Activated naive CD8-positive, alpha-beta T cell (primary cell): ENCODE measurements at regions not wholly inside any gene's neighbourhood (a gene's known extent, or its start where the extent isn't known, plus 50 kb on each side); places are given as distances from the start of the nearest gene placed in this dataset.

Experiments used
- H3K27ac Mint-ChIP-seq: one replicate; pipeline ENCODE4 v1.8.0; 2021; ENCODE audit warnings: mixed read lengths
- H3K27me3 Mint-ChIP-seq: one replicate; pipeline ENCODE4 v1.8.0; 2021; ENCODE audit warnings: mixed read lengths
- H3K36me3 Mint-ChIP-seq: one replicate; pipeline ENCODE4 v1.8.0; 2021; ENCODE audit warnings: mixed read lengths
- H3K4me1 Mint-ChIP-seq: one replicate; pipeline ENCODE4 v1.8.0; 2021; ENCODE audit warnings: low read depth, mixed read lengths
- H3K4me3 Mint-ChIP-seq: one replicate; pipeline ENCODE4 v1.8.0; 2021; ENCODE audit warnings: mild to moderate bottlenecking, mixed read lengths
- H3K9me3 Mint-ChIP-seq: one replicate; pipeline ENCODE4 v1.8.0; 2021; ENCODE audit warnings: low read depth, mixed read lengths

DNA sequence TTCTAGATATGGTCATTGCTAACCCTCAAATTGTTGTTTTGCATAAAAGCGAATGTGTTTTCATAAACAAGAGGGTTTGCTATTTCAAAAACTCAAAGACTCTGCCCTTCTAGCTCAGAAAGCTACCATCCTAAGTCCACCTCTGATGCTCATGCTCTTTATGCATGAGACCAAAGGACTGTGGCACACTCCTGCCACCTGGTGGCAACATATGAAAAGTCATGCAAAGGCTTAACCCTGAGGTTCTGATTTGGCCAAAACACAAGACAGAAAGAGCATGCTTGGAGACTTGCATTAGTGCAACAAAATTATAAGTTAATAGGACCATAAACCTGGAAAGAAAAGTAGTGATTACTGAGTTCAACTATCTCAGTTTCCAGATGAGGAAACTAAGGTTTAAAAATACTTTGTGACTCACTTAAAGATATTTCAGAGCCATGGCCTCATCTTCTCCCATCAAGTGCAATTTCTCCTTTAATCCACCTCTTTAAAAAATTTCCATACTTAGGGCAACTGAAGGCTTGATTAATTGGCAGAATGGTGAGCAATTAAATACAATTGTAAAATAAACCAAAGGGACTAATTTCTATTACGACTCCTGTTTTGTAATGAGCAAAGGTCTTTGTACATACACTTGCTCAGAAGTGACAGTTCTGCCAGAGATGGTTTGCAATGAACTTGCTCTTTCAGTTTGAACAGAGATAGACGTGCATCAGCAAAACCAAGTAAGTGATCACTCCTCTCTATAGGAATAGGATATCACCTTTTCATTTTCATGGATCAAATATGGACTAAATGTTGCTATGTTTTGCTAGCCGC is 110.7 kb upstream of the RAD23B start:
- Mint-ChIP-seq H3K4me1 (no peaks in the 10 kb centered on the region), H3K36me3 (no peaks in the 10 kb centered on the region)

DNA sequence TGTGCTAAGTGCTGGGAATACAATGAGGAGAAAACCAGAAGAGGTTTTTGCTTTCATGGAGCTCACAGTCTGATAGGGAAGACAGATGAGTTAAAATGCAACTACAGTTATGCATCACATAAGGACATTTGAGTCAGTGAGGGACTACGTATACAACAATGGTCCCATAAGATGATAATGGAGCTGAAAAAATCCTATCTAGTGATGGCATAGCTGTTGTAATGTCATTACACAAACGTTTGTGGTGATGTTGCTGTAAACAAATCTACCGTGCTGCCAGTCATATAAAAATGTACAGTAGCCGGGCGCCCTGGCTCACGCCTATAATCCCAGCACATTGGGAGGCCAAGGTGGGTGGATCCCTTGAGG is 110.1 kb upstream of the RAD23B start:
- Mint-ChIP-seq H3K4me1 (no peaks in the 10 kb centered on the region), H3K9me3 (no peaks in the 10 kb centered on the region), H3K27ac (no peak overlapping the region), H3K36me3 (no peaks in the 10 kb centered on the region), H3K4me3 (no peak overlapping the region), H3K27me3 (peaks cover 2% of the 10 kb centered on the region)

More for the DNA sequence above, 110.7 kb upstream of the RAD23B start:
- Mint-ChIP-seq H3K27ac (no peak overlapping the region), H3K27me3 (peaks cover 1% of the 10 kb centered on the region), H3K9me3 (no peaks in the 10 kb centered on the region), H3K4me3 (no peak overlapping the region)

DNA sequence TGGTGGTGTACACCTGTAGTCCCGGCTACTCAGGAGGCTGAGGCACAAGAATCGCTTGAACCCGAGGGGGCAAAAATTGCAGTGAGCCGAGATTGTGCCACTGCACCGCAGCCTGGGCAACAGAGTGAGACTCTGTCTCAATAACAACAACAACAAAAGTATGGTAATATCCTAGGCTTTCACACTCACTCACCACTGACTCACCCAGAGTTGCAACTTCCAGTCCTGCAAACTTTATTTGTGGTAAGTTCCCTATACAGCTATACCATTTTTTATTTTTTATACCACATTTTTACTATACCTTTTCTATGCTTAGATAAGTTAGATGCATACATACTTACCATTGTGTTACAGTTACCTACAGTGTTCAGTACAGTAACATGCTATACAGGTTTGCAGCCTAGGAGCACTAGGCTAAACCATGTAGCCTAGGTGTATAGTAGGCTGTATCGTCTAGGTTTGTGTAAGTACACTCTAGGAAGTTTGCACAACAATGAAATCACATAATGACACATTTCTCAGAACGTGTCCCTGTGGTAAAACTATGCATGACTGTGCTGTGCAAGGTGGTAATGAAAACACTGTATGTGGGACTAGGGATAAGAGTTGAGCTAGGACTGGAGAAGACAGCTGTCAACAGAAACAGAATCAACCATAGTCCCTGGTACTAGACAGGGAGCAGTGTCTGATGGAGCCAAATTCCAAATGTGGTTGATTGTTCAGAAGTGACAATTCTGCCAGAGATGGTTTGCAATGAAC is 109.5 kb upstream of the RAD23B start:
- Mint-ChIP-seq H3K27ac (no peak overlapping the region), H3K36me3 (no peaks in the 10 kb centered on the region), H3K4me1 (no peaks in the 10 kb centered on the region), H3K27me3 (peaks cover 2% of the 10 kb centered on the region), H3K4me3 (no peak overlapping the region), H3K9me3 (no peaks in the 10 kb centered on the region)

DNA sequence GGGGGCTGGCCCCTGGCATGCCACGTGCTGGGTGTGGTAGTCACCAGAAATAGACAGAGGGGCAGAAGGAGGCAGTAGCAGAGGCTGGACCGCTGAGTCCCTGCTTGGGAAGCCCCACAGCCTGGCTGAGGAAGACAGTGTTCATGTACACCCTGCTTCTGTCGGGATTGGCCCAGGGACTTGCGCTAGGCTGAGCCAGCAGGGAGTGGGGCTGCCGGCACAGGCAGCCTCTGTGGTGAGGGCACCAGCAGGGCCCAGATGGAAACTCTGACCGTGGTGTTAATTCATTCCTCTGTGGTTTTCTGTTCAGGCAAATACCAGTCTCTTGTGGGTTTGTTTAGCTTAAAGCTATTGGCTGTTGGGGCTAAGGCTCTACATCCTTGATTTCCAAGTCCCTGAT is 108.6 kb upstream of the RAD23B start:
- Mint-ChIP-seq H3K27ac (no peak overlapping the region), H3K9me3 (no peaks in the 10 kb centered on the region), H3K27me3 (peaks cover 4% of the 10 kb centered on the region), H3K36me3 (no peaks in the 10 kb centered on the region), H3K4me1 (no peaks in the 10 kb centered on the region), H3K4me3 (no peak overlapping the region)

DNA sequence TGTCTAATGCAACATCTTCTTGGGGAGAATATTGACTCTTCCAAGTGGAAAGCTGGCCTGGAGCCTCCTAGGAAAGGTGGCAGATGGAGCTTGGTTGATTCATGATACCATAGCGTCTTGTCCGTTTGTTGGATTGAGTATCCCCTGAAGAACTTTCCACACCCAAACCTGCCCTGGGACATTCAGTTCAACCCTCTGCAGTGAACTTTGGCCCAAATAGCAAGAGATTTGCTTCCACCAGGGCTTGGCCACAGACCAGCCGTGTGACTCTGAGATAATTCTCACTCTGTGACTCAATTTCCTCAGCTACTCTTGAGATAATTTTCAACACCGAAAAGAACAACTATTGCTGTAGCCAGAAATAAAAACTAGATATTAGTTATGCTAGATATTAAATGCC is 108.0 kb upstream of the RAD23B start:
- H3K4me3 Mint-ChIP-seq, result no peak overlapping the region
- H3K27ac Mint-ChIP-seq, result no peak overlapping the region
- H3K36me3 Mint-ChIP-seq, result no peaks in the 10 kb centered on the region
- no peaks in the 10 kb centered on the region for H3K9me3 Mint-ChIP-seq
- H3K27me3 Mint-ChIP-seq, result peaks cover 8% of the 10 kb centered on the region
- no peaks in the 10 kb centered on the region for H3K4me1 Mint-ChIP-seq

DNA sequence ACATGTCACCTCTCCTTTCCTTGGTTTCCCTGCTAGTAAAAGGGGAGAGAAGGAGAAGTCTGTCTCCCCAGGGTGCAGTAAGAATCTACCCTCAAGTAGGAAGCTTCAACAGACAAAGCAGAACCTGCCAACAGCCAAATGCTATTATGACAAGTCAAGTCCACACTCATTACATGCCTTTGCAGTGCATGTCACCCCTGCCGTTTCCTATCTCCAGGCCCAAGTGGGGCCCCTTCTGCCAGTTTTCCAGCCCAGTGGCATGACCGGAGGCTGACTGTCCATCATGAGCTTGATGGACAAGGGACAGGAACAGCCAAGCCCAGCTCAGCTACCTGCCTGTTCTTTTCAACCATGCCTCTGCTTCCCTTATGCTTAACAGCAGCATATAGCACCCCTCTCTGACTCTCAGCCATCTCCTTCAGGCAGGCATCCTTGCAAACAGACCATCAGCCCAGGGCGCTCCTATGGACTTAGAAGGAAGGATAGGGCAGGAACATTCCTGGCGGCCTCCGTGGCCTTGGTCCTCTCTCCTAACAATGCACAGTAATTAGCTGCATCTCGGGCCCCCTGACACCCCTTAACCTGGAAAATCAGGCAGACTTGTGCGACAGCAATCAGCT is 107.2 kb upstream of the RAD23B start:
- no peak overlapping the region for H3K4me3 Mint-ChIP-seq
- H3K27me3 Mint-ChIP-seq, result peaks cover 8% of the 10 kb centered on the region
- H3K36me3 Mint-ChIP-seq, result no peaks in the 10 kb centered on the region
- H3K4me1 Mint-ChIP-seq, result no peaks in the 10 kb centered on the region
- H3K27ac Mint-ChIP-seq, result no peak overlapping the region
- H3K9me3 Mint-ChIP-seq, result no peaks in the 10 kb centered on the region

DNA sequence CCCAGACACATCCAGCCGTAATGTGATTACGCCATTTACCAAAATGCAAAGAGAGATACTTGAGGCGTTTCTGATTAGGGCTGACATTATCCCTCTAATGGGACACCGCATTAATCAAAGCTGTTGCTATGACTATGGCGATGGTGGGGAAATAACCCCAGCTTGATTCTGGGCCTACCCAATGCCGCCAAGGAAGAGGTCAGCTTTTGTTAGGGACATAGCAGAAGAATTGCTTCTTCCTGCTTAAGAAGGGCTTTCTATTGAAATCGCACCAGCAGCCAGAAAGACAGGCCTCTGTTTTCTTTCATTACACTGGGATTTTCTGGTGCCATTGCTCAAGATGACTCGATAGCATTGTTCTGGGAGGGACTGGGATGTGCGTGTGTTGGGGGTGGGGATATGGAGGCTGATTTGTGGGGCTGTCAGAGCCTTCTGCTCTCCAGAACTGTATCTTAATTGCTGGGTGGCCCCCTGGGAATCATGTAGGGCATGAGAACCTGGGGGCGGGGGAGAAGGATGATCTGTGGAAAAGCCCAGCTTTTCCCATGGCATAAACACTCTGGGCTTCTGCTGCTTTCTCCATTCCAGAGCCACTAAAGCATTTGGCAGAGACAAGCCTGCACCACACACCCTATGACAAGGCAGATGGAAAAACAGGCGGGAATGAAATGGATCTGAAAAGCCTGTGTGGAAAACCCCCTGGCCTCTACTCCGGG is 106.5 kb upstream of the RAD23B start:
- peaks cover 11% of the 10 kb centered on the region for H3K27me3 Mint-ChIP-seq

DNA sequence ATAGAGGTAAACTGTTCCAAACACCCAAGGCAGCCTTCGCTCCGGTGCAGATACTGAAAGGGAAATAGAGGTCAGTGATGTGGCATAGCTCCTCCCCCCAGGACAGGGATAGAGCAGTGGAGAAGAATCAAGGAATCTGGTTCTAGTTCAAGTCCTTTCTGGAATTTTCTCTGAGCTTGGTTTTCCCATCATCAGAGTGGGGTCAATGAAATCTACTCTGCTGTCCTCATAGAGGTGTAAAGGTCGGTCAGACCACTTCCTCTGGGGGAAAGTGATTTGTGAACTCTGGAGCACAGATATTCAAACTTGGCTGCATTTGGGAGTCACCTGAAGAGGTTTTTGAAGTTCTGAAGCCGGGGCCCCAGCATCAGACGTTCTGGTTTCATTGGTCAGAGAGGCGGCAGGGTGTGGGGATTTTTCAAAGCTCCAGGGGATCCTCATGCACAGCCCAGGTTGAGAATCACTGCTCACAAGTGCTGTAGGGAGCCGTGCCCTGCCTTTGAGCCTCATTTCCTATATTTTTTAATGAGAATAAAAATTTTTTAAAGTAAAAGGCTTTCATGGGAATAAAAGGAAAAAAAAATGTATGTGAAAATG is 105.7 kb upstream of the RAD23B start:
- H3K27me3 Mint-ChIP-seq, result peaks cover 12% of the 10 kb centered on the region
- H3K27ac Mint-ChIP-seq, result no peak overlapping the region
- peaks cover 2% of the 10 kb centered on the region for H3K9me3 Mint-ChIP-seq
- no peaks in the 10 kb centered on the region for H3K36me3 Mint-ChIP-seq
- no peak overlapping the region for H3K4me3 Mint-ChIP-seq
- no peaks in the 10 kb centered on the region for H3K4me1 Mint-ChIP-seq

More for the DNA sequence above, 106.5 kb upstream of the RAD23B start:
- no peaks in the 10 kb centered on the region for H3K36me3 Mint-ChIP-seq
- H3K4me1 Mint-ChIP-seq, result no peaks in the 10 kb centered on the region
- no peak overlapping the region for H3K27ac Mint-ChIP-seq
- H3K4me3 Mint-ChIP-seq, result no peak overlapping the region
- no peaks in the 10 kb centered on the region for H3K9me3 Mint-ChIP-seq

DNA sequence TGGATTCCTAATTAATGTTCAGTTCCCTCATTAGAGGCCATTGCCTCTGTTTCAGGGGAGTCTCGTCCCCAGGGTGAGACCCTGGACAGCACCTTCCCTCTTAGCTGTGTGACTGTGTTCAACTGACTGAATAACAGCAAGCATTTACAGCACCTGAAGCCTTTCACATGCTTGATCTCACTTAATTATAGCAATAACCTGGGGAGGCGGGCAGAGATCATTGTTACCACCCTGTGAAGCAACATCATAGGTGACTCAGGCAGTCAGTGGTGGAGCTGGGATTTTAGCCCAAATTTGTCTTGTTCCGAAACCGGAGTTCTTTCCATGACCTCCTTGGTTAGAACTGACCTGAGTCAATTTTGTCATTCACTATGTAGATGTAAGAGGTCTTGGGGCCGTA is 105.2 kb upstream of the RAD23B start:
- Mint-ChIP-seq H3K27ac (no peak overlapping the region), H3K36me3 (no peaks in the 10 kb centered on the region), H3K4me1 (no peaks in the 10 kb centered on the region), H3K9me3 (peaks cover 5% of the 10 kb centered on the region), H3K4me3 (no peak overlapping the region), H3K27me3 (peaks cover 13% of the 10 kb centered on the region)

DNA sequence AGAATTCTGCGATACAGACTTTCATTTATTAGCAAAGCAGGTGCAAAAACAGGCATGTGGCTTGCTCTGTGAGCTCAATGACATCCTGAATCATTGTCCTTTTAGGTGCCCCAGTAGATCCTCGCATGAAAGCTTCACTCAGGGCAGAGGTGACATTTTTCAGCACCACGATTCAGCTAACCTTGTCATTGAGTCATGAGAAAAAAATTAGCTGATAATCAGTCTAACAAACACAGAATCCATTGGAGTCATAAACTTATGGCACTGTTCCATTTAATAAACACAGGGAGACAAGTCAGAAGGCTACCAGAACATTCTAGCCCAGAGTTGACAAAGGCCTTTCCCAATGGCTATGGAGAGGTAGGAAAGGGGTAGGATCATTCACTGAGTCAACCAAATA is 104.8 kb upstream of the RAD23B start:
- Mint-ChIP-seq H3K9me3 (peaks cover 9% of the 10 kb centered on the region), H3K36me3 (peaks cover 4% of the 10 kb centered on the region), H3K4me1 (no peaks in the 10 kb centered on the region), H3K27ac (no peak overlapping the region), H3K4me3 (no peak overlapping the region), H3K27me3 (peaks cover 17% of the 10 kb centered on the region)

DNA sequence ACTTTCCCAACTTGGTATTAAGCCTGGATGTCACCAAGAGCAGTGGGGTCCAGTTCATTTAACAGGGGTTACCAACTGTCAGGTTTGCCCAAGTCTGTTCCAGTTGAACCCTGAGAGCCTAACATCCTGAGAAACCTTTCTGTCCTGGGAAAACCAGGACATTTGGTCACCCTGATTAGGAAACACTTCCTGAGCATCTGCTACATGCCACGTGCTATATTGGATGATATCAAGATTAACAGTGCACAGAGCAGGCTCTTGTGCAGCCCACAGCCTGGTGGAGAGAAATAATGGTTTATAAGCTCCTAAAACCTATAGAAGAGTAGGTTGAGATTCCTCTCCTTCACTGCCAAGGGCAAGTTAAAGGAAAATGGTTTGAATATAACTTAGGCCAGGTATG is 102.9 kb upstream of the RAD23B start:
- no peak overlapping the region for H3K4me3 Mint-ChIP-seq
- no peak overlapping the region for H3K27ac Mint-ChIP-seq
- H3K9me3 Mint-ChIP-seq, result peaks cover 19% of the 10 kb centered on the region
- peaks cover 20% of the 10 kb centered on the region for H3K27me3 Mint-ChIP-seq
- H3K36me3 Mint-ChIP-seq, result peaks cover 4% of the 10 kb centered on the region
- no peaks in the 10 kb centered on the region for H3K4me1 Mint-ChIP-seq

DNA sequence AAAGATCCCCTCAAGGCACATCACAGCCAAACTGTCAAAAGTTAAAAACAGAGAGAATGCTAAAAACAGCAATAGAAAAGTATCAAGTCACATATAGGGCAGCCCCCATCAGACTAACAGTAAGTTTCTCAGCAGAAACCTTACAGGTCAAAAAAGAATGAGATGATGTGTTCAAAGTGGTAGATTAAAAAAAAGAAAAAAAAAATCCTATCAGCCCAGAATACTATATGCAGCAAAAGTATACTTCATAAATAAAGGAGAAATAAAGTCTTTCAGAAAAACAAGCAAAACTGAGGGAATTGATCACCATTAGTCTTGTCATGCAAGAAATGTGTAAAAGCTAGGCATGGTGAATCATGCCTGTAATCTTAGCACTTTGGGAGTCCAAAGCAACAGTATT is 99.9 kb upstream of the RAD23B start:
- H3K9me3 Mint-ChIP-seq, result peaks cover 19% of the 10 kb centered on the region
- H3K4me3 Mint-ChIP-seq, result no peak overlapping the region
- peaks cover 21% of the 10 kb centered on the region for H3K27me3 Mint-ChIP-seq
- peaks cover 4% of the 10 kb centered on the region for H3K36me3 Mint-ChIP-seq
- no peaks in the 10 kb centered on the region for H3K4me1 Mint-ChIP-seq
- no peak overlapping the region for H3K27ac Mint-ChIP-seq

DNA sequence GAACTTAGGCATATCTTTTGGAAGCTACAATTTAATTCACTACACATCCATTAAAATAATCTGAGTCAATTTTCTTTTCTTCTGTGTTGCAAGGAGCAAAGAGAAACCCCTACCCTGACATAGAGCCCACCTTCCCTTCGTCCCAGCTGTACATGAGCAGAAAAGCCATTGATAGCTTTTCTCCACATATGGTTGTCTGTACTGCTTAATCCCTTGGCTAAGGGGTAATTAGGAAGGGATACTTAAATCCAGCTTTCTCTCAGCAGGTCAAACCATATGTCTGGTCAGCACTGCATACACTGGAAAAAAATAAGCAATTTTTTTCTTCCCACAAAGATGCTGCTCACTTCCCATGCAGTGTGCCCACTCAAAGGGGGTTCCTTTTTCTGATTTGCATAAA is 94.7 kb upstream of the RAD23B start:
- Mint-ChIP-seq H3K27me3 (peaks cover 13% of the 10 kb centered on the region), H3K27ac (no peak overlapping the region), H3K9me3 (peaks cover 8% of the 10 kb centered on the region), H3K36me3 (no peaks in the 10 kb centered on the region), H3K4me3 (no peak overlapping the region), H3K4me1 (no peaks in the 10 kb centered on the region)

DNA sequence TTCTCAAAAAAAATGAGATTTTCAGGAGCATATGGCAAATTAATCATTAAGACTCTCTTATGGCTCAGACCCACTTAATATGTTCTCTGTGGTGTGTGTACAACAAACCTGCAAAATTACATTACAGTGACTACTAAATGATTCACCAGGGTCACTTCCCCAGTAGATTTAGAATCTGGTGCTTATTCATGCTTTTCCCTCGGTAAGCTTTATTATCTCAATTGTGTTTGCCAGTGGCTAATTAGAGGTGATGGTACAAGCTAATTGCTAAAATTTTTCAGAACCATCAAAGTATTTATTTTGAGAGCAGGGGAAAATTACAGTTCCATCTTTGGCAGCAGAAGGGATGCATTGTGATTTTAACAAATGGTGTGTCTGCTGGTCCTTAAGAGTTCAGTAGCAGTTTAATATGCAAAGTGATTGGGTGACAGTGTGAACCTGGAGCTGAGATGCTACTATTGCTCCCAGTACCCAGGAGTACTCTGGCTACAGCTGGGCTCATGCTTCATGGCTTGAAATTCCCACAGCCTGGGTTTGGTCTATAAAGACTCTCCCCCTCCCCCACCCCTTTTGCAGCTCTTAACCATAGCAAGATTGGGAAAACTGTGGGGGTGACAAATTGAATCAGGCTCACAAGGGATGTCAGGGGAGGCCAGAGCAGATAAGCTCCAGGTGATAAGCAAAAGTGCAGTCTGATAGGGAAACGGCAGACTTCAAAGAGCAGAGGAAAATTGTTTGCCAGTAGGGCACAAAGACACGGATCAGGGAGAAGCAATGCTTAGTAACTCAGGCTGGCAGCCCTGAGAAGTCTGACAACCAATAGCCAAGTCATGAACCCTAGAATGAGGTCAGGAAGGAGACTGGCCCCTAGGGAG is 92.8 kb upstream of the RAD23B start:
- H3K4me1 Mint-ChIP-seq, result no peaks in the 10 kb centered on the region
- peaks cover 11% of the 10 kb centered on the region for H3K27me3 Mint-ChIP-seq
- no peaks in the 10 kb centered on the region for H3K9me3 Mint-ChIP-seq
- no peaks in the 10 kb centered on the region for H3K36me3 Mint-ChIP-seq
- no peak overlapping the region for H3K4me3 Mint-ChIP-seq
- H3K27ac Mint-ChIP-seq, result no peak overlapping the region
